ENCODE measurements at regions not wholly inside any gene's neighbourhood (a gene's known extent, or its start where the extent isn't known, plus 50 kb on each side); places are given as distances from the start of the nearest gene placed in this dataset.

DNA sequence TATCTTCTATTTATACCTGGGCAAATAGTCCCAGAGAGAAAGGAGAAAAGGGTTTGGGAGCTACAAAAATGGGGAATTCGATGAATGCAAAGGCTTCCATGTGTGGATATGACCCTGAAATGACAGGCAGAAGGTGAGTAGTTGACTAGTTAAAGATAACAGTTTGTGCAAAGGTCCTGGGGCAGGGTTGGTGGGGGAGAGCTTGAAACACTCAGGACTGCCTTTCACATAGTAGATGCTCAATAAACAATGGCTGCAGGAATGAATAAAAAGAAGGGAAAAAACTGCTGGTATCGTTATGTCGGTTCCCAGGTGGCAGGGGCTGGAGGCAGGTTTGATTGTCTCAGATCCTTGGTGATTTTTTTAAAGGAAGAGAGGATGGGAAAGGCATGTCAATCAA, 445.5 kb downstream of the HAPSTR1 start:
- DNase-seq = no peak

DNA sequence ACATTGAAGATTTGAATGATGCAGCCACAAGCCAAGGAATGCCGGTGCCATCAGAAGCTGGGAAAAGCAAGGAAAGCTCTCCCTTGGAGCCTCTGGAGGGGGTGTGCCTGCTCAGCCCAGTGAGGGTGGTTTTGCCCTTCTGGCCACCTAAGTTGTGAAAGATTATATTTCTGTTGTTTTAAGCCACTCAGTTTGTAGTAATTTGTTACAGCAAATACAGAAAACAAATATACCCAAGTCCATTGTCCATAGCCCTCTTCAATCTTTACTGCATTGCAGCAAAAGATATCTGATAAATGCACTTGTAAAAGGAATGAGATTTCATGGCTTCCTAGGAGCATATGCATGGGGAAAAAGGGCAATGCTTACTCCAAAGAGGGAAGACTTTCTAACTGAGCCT, 447.9 kb downstream of the HAPSTR1 start:
- no peak for DNase-seq

DNA sequence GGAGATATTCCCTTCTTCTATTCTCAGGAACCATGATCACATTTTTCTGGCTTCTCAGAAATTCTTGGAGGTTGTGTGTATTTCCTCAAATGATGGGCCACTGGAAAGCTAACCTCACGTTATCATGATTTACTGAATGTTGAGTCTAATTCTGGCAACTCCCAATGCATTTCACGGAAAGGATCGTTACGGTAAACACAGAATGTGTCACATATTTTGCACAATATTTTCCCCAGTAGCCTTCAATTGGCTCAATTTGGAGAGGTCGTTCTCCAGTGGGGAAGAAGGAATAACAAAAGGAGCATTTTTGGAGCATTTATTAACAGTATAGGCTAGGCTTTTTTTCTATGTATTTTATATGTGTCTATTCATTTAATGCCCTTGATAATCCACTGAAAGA, 450.3 kb downstream of the HAPSTR1 start:
- no peak for DNase-seq

DNA sequence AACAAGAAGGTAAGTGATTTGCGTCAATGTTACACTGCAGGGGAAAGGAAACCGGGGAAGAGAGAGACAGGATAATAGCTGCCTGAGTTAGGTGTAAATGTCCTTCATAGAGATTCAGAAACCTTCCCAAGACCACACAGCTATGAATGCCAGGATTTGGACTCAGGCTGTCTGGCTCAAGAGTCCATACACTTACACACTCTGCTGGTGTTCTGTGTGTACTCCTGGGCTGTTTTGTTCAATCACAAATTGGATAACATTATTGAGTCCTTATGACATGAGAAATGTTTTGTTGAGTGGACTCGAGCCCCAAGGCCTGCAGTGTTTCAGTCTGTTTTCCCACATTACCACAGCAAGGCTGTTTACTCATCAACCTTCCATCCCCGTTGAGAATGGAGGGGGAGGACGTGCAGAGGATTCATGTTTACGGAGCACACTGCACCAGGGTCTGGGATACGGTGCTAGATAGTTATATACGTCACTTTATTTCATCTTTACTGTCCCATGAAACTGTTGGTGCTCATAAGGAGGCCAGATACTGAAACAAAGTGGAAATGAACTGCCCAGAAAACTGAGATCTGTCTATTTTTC, 450.8 kb downstream of the HAPSTR1 start:
- no peak for DNase-seq

DNA sequence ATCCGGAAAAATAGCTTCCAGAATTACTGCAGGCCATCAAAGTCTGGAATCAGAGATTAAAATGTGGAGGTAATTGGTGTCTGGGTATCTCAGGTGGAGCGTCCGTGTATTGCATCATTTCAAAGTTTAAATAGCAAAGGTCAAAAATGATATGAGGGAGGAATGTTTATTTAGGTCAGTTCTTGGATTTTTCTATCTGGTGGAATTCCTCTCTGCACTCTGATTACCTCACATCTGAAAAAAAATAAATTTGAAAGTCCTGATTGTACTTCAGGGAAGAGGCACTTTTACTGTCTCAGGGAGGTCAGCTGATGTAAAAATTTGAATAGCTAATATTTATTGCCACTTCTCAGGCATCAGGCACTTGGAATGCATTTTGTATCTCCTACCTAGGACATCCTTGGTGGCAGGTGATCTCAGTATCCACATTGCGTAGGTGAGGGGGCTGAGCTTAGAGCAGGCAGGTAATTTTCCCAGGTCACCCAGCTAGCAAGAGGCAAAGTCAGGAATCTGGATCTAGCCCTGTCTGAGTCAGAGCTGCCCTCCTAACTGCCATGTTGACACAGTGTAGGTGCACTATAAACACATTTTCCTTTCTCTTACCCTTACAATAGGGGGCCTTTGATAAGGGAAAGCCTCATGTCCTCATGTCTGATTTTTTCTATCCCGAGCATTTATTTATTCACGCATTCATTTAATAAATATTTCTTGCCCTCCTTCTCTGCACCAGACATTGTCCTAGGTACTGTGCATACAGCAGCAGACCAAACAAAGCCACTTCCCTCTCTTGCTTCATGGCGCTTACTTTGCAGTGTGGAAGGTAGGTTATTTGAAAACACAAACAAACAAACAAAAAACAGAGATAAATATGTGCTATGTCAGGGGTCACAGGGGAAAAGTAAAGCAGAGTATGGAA, 454.3 kb downstream of the HAPSTR1 start:
- no peak for DNase-seq

DNA sequence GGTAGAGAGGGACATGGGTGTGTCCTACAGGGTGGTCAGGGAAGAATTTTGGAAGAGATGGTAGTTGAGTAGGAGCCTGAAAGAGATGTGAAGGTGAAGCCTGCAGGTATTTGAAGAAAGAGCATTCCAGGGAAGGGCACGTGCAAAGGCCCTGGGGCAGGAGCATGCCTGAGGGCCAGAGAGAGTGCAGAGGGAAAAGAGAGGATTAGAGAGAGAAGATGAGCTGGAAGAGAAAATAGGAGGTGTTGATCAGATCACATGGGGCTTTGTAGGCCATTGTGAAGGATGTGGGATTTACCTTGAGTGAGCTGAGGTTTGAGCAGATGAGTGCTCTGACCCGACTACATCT, 455.0 kb downstream of the HAPSTR1 start:
- DNase-seq = no peak

DNA sequence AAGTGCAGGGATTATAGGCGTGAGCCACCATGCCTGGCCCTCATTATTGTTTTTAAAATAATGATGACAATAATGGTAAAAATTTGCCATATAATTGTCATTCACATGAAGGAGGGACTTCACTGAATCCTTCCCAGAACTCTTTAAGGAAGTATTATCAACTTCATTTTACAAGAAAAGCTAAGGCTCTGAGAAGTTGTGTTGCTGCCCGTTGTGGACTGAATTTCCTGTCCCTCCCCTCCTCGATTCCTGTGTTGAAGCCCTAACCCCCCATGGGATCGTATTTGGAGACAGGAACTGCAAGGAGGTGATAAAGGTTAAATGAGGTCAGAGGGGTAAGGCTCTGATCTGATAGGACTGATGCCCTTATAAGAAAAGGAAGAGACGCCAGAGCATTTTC, 458.0 kb downstream of the HAPSTR1 start:
- no peak for DNase-seq

DNA sequence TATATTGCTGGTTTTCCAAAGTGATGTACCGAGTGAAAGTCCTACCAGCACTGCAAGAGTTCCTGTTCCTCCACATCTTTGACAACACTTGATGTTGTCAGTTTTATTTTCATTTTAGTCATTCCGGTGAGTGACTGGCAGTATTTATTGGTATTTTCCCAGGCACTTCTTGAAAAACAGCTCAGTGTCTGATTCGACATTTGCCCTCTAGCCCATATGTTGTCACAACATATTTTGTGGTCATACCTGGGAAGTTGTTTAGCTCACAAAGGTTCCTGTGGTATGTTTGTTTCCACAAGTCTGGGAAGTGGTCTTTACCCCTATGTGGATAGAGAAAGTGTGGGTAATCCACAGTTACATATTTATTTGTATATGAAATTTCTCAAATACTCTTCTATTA, 463.6 kb downstream of the HAPSTR1 start:
- no peak for DNase-seq

DNA sequence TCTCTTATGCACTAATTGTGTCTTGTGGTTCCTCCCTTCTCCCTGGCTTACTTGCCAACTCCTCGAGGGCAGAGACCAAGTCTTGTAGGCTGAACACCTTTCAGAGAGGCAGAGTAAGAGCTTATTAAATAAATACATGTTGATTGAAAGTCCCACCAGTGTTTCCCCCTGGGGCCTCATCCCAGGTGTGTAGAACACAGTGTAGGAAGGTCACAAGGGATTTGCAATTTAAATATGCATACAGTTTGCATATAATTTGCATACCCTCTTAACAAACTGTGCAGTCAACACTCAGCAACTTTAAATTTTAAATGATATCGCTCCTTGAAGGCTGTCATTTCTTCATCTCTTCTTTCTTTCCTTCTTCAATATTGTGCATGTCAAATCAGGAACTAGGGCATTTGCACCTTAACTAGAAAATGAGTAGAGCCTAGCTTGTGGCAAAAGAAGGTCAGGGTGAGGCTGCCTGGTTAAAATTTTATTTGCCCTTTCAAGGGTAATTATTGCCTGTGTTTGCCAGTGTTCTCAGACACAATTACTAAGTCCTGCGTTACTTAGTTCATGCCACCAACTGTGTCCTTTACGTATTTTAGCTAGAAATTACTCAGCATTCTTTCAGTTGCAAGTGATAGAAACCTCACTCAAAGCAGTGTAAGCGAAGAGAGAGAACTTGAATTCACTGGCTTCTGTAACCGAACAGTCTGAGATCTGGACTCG, 465.7 kb downstream of the HAPSTR1 start:
- no peak for DNase-seq

DNA sequence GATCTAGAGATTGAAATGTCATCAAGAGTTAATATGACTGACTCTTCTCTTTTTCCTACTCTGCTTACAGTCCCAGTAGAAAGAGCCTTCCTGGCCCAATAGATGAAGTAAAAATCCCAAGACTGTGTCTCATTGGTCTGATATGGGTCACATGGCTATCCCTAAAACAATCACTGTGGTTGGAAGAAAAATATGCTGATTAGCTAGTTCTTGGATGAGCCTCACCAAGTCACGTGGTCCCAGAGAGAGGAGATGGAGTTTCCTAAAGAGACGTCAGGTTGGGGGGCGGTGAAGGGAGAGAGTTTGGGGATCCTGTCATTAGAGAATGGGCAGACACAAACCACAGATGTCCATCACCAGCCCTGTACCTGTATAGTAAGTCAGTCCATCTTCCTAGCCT, 466.3 kb downstream of the HAPSTR1 start:
- DNase-seq = no peak

DNA sequence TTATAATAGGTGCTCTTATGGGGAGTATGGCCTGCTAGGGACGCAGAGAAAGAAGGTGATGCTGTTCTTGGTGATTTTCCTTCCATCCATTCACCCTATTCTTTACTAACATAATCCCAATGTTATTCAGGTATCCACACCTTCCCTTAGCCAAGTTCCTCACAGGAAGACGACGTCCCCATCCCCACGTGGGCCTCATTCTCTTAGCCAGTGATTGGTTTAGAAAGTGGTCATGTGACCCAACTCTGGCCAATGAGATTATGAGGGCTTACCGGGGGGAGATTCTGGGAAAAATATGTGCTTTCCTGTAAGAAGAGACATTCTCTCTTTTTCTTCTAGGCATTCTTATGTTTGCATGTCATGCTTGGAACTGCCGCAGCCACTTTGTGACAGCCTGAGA, 474.7 kb downstream of the HAPSTR1 start:
- DNase-seq = no peak

DNA sequence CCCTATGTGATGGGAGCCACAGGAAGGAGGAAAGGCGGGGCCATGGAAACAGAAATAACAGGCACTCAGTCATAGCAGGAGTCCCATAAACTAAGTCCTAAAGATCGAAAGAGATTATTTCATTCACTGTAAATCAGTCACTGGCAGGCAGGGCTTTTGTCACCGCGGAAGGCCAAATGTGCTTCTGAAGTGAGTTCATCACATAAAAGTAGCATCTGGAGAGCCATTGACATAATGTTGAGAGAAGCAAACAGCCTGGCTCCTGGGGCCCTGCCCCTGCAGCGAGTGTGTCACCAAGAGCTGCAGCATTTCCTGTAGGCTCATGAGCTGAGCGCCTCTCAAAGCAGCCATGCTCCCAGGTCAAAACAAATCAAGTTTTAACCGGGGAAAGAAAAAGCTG, 476.2 kb downstream of the HAPSTR1 start:
- DNase-seq = no peak

DNA sequence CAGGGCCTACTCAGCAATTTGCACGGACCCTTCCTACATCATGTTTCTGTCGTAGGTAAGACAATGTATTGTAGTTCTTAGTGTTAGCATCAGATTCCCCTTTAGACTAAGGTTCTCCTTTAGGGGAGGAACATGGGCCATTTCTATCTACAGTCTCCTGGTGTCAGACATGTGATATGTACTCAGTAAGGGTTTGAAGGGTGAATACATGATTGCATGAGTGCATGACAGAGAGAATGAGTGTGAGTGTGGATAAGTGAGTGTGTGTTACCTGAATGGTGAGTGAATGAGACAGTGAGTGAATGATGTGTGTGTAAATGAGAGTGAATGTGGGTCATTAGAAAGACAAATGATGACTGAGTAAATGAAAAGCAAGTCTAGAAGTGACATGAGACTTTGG, 476.8 kb downstream of the HAPSTR1 start:
- no peak for DNase-seq

DNA sequence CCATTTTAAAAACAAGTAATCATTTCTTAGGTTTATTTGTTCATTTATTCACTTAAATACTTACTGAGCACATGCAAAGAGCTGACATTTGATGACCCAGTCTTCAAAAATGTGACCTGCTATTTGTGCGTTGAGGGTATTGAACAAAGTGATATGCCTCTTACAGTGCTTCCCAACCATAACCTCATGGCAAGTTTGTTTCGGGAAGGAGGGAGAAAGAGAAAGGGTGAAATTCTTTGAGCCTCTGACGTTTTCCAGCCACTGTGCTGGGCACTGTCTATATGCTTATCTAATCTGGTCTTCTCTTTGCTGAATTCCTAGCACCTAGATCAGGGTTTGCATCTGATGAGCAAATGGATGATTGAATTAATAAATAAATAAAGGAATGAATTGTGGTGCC, 479.1 kb downstream of the HAPSTR1 start:
- no peak for DNase-seq

DNA sequence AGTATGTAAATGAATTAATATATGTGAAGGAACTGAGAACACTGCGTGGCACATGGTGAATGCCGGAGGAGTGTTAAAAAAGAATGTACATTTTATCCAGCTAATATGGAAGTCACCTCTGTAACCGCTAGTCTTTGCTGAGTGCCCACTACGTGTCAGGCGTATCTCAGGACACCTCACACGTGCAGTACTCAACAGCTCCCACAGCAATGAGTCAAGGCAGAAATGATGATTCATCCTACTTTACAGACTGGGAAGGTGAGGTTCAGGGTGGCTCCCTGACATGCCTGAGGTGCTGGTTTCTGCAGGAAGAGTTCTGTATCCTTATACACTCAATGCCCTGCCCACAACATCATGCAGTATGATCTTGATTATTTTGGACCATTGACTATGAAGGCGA, 487.0 kb downstream of the HAPSTR1 start:
- no peak for DNase-seq

DNA sequence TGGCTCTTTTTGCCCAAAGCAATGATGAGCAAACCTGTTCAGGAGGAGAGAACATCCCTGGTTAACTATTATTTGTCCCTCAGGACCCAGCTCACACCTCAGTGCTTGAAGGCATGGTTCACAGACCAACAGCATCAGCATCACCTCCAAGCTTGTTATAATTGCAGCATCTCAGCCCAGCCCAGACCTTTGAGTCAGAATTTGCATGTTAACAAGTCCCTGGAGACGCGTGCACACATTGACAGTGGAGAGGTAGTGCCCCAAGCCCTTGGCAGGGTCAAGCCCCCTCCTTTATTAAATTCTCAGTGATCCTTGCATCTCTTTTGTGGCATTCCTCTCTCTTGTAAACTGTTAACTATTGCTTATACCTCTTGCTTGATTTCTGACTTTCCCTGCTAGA, 488.6 kb downstream of the HAPSTR1 start:
- no peak for DNase-seq

DNA sequence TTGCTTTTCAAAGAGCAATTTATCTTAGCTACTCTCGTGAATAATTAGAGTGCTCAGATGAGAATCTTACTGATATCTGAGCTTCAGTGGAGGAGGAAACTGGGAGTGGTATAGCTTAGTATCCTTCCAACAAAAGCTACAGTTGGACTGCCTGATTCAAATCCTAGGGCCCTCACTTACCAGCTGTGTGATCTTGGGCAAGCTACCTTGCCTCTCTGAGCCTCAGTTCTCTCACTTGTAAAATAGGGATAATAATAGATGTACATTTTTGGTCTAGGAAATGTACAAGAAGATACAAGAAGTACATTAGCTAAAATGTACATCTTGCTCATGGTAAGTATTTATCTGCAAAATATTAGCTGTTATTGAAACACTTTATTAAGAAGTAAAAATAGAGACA, 502.0 kb downstream of the HAPSTR1 start:
- no peak for DNase-seq

DNA sequence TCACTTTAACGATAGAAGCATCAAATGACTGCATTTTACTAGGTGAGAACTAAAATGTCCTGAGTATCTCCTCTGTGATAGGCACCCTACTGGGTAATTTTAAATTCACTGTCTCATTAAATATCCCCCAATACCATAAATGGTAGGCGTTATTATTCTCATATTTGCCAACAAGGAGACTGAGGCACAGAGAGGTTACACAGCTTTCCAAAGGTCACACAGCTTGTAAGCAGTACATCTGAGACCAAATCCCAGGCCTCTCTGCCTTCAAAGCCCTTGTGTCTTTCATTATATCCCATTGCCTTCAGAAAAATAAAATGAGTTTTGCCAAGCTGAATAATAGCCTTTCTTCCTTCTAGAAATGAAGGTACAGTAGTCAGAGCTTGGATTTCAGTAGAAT, 502.6 kb downstream of the HAPSTR1 start:
- DNase-seq = no peak

DNA sequence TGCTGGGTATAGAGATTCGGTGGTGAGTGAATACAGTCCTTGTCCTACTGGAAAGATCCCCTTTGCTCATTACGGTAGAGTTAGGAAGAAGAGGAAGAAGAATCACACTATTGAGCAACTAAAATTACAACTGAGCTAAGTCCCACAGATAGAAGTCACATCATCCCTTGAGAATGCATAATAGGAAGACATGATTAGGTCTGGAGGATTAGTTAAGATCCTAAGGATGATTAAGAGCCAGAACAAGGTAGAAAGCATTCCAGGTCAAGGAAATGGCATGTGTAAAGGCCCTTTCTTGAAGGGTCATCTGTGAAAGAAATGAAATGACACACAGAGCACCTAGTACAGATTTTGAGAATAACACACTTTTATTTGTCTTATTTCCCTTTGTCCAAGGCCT, 503.5 kb downstream of the HAPSTR1 start:
- no peak for DNase-seq

DNA sequence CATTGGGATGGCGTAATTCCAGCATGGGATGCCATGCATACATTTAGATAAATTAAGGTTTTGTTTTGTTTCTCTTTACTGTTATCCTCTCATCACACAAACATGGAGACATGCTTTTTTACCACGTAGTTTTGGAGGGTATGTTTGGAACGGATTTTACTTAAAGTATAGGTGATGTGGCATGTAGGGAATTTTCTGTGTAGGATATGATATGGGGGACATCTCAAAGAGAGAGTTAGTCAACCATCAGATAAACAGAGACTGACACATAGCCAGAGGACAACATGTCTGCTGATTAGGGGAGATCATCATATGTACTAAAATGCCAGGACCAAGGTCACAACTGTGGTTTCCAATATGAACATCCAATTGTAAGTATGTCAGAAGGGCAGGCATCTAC, 503.9 kb downstream of the HAPSTR1 start:
- DNase-seq = no peak

DNA sequence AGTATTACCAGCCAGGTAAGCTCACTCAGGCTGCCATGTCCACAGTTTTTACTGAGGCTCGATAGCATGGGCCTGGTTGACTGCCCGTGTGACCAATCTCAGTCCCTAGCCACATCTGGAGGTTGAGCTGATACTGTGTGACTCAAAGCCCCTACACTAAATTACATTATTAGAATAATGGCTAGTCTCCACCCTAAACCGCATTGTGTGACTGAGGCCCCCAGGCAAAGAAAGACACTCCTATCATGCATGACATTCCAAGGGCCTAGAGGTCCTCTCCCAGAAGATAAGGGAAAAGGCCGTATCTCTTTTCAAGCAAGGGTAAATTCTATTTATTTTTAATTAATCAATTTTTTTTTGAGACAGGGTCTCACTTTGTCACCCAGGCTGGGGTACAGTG, 505.3 kb downstream of the HAPSTR1 start:
- DNase-seq = no peak

DNA sequence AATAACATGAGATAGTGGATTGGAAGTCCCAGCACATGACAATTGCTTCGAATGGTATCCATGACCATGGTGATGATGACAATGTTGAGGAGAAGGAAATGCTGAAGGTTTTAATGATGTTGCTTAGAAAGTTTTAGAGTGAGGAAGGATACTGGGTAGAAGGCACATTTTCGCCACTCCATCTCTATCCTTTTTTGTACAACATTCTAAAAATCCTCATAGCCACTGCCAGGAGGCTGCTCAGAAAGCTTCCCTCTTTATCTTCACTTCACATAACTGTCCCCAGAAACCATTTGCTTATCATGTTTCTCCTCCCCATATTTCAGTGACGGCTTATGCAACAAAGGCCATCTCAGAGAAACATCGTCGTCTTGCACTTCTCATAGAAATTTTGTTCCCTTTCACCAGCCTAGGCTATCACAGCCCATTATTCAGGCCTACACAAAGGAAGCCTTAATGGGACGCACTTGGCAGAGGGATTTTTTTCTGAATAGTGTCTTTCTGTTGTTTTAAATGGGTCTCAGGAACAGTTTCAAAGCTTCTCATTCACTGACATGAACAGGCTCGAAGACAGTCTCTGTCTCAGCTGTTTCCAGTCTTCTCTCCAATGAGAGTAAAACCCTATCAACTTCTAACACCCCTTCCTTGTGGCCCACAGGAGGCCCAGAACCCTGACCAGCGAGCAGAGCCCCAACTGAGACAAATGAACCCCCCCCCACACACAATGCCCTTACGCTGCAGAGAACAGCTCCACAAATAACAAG, 506.7 kb downstream of the HAPSTR1 start:
- no peak for DNase-seq

DNA sequence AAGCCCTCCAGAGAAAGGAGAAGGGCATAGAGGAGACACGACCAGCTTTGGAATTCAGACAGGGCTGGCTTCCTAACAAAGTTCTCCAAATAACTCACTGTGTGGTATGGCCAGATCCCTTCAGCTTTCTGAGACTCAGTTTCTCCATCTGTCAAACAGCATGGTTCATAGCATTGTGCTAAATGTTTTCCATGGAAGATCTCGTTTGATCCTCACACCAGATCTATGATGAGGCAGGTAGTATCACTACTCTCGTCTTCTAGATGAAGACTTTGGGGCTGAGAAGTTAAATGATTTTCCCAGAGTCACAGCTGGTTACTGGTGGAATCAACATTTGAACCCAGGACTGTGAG, 507.3 kb downstream of the HAPSTR1 start:
- DNase-seq = no peak

All from 8988T (cell line).